ENCODE measurements at regions not wholly inside any gene's neighbourhood (a gene's known extent, or its start where the extent isn't known, plus 50 kb on each side); places are given as distances from the start of the nearest gene placed in this dataset.

GRCh38 chr4:110904435-110905065, 281.7 kb upstream of the PITX2 start:
- TF ChIP-seq POLR2A (IDR thresholded peaks at IDR 0.05; ENCODE audit: low read depth, low read length) = no peak
- TF ChIP-seq NRF1 (conservative IDR thresholded peaks at IDR 0.05; ENCODE audit: low read depth, low read length) = no peak
- TF ChIP-seq, protein P1, sequence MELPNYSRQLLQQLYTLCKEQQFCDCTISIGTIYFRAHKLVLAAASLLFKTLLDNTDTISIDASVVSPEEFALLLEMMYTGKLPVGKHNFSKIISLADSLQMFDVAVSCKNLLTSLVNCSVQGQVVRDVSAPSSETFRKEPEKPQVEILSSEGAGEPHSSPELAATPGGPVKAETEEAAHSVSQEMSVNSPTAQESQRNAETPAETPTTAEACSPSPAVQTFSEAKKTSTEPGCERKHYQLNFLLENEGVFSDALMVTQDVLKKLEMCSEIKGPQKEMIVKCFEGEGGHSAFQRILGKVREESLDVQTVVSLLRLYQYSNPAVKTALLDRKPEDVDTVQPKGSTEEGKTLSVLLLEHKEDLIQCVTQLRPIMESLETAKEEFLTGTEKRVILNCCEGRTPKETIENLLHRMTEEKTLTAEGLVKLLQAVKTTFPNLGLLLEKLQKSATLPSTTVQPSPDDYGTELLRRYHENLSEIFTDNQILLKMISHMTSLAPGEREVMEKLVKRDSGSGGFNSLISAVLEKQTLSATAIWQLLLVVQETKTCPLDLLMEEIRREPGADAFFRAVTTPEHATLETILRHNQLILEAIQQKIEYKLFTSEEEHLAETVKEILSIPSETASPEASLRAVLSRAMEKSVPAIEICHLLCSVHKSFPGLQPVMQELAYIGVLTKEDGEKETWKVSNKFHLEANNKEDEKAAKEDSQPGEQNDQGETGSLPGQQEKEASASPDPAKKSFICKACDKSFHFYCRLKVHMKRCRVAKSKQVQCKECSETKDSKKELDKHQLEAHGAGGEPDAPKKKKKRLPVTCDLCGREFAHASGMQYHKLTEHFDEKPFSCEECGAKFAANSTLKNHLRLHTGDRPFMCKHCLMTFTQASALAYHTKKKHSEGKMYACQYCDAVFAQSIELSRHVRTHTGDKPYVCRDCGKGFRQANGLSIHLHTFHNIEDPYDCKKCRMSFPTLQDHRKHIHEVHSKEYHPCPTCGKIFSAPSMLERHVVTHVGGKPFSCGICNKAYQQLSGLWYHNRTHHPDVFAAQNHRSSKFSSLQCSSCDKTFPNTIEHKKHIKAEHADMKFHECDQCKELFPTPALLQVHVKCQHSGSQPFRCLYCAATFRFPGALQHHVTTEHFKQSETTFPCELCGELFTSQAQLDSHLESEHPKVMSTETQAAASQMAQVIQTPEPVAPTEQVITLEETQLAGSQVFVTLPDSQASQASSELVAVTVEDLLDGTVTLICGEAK (IDR thresholded peaks at IDR 0.05; ENCODE audit: borderline replicate concordance) = no peak
- TF ChIP-seq, protein P2, sequence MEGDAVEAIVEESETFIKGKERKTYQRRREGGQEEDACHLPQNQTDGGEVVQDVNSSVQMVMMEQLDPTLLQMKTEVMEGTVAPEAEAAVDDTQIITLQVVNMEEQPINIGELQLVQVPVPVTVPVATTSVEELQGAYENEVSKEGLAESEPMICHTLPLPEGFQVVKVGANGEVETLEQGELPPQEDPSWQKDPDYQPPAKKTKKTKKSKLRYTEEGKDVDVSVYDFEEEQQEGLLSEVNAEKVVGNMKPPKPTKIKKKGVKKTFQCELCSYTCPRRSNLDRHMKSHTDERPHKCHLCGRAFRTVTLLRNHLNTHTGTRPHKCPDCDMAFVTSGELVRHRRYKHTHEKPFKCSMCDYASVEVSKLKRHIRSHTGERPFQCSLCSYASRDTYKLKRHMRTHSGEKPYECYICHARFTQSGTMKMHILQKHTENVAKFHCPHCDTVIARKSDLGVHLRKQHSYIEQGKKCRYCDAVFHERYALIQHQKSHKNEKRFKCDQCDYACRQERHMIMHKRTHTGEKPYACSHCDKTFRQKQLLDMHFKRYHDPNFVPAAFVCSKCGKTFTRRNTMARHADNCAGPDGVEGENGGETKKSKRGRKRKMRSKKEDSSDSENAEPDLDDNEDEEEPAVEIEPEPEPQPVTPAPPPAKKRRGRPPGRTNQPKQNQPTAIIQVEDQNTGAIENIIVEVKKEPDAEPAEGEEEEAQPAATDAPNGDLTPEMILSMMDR (IDR thresholded peaks at IDR 0.05 in 2 of 3, conservative IDR thresholded peaks at IDR 0.05 in 1 of 3; ENCODE audit: control insufficient read depth in 2 of 3, extremely low read depth in 1 of 3, insufficient read depth in 1 of 3, low read depth in 3 of 3, low read length in 3 of 3) = no peak
- no peak for TF ChIP-seq RELA (IDR thresholded peaks at IDR 0.05; ENCODE audit: borderline replicate concordance, partially characterized antibody)
- no peak for TF ChIP-seq MYC (IDR thresholded peaks at IDR 0.05; ENCODE audit: insufficient read depth, insufficient read length, insufficient replicate concordance, low read length, severe bottlenecking)
- no peak for TF ChIP-seq SP1 (IDR thresholded peaks at IDR 0.05; ENCODE audit: low read depth, low read length)
- TF ChIP-seq IKZF1 (conservative IDR thresholded peaks at IDR 0.05) = no peak
- no peak for TF ChIP-seq SUZ12 (IDR thresholded peaks at IDR 0.05; ENCODE audit: unreplicated experiment)
- no peak for TF ChIP-seq NR2C2 (IDR thresholded peaks at IDR 0.05; ENCODE audit: borderline replicate concordance, control insufficient read depth, insufficient read length, low read depth)
- TF ChIP-seq NFYB (IDR thresholded peaks at IDR 0.05; ENCODE audit: insufficient read depth, low read depth, low read length) = no peak
